Uterus (tissue), 2 donors: ENCODE measurements at regions not wholly inside any gene's neighbourhood (a gene's known extent, or its start where the extent isn't known, plus 50 kb on each side); places are given as distances from the start of the nearest gene placed in this dataset.

Experiments used
- POLR2A ChIP-seq, 2 donors: fragments of 450-650 bp; IDR thresholded peaks; one replicate each; pipeline ENCODE4 v1.6.1; 2016; ENCODE audit warnings: antibody characterized with exemption in 2 of 2, mild to moderate bottlenecking in 1 of 2, moderate library complexity in 1 of 2
- TF ChIP-seq, protein P1 (sequence below), 4 experiments: fragments of 200-600 bp in 2 of 4; fragments of 450-650 bp in 2 of 4; sonication (generic) in 2 of 4; IDR thresholded peaks; one replicate each; pipeline ENCODE4 v1.5.1; 2016 to 2019; ENCODE audit warnings: antibody characterized with exemption in 4 of 4, mild to moderate bottlenecking in 2 of 4, moderate library complexity in 1 of 4

DNA sequence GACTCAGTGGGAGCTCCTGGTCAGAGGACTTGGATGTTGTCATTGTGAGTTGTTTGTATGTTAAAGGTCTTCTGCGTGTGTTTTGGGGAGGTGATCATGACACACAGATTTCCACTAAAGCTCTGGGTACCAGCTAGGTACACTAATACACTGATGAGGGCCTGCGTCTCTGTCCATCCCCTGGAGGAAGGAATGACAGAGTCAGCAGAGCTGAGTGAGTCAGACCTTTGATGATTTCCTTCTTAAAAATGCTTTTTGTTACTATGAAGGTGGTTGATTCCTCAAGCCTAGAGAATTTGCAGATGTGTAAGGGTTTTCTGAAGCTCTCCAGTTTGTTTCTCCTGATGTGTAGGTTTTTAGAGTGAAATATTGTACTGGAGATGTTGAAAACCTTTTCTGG, 424.1 kb upstream of the TPM1 start:
- TF ChIP-seq, protein P1, sequence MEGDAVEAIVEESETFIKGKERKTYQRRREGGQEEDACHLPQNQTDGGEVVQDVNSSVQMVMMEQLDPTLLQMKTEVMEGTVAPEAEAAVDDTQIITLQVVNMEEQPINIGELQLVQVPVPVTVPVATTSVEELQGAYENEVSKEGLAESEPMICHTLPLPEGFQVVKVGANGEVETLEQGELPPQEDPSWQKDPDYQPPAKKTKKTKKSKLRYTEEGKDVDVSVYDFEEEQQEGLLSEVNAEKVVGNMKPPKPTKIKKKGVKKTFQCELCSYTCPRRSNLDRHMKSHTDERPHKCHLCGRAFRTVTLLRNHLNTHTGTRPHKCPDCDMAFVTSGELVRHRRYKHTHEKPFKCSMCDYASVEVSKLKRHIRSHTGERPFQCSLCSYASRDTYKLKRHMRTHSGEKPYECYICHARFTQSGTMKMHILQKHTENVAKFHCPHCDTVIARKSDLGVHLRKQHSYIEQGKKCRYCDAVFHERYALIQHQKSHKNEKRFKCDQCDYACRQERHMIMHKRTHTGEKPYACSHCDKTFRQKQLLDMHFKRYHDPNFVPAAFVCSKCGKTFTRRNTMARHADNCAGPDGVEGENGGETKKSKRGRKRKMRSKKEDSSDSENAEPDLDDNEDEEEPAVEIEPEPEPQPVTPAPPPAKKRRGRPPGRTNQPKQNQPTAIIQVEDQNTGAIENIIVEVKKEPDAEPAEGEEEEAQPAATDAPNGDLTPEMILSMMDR (IDR thresholded peaks at IDR 0.05), result peak in 1 of 4 experiments; percentile 26
- no peak for TF ChIP-seq POLR2A (IDR thresholded peaks at IDR 0.05)
